ENCODE measurements at regions not wholly inside any gene's neighbourhood (a gene's known extent, or its start where the extent isn't known, plus 50 kb on each side); places are given as distances from the start of the nearest gene placed in this dataset.
"Not testable (repeated sequence)": the region's sequence is repeated elsewhere in the genome, so short reads cannot be mapped to it uniquely, and the experiment has no call there.

GRCh38 chr20:39957911-39958310 is 731.1 kb downstream of the MAFB start:
- H4K91ac ChIP-seq (replicated peaks; ENCODE audit: insufficient read length, low read length); H3K4me3 ChIP-seq (ENCODE audit: extremely low read depth in 1 of 4, insufficient read depth in 2 of 4, low read depth in 3 of 4, low read length in 4 of 4); H2BK120ac ChIP-seq (replicated peaks; ENCODE audit: low read depth, low read length); H3K79me2 ChIP-seq (ENCODE audit: control insufficient read depth in 1 of 2, insufficient read depth in 2 of 2, low read length in 2 of 2); FAIRE-seq; H3K4ac ChIP-seq (replicated peaks; ENCODE audit: insufficient read length, low read depth, low read length); H3K23ac ChIP-seq (ENCODE audit: insufficient read length); H3K27ac ChIP-seq (ENCODE audit: low read depth, low read length); H4K8ac ChIP-seq (ENCODE audit: extremely low read depth, insufficient read depth, low read length); H3K14ac ChIP-seq (ENCODE audit: insufficient read length); H3K27me3 ChIP-seq (replicated peaks in 1 of 4; ENCODE audit: control insufficient read depth in 3 of 4, extremely low read depth in 1 of 4, insufficient read depth in 3 of 4, low read length in 3 of 4); H3K4me2 ChIP-seq (ENCODE audit: insufficient read depth in 1 of 2, low read depth in 2 of 2, low read length in 2 of 2); H3K9ac ChIP-seq (replicated peaks in 1 of 4; ENCODE audit: extremely low read depth in 1 of 4, low read depth in 3 of 4, low read length in 3 of 4); H3K9me3 ChIP-seq (ENCODE audit: insufficient read depth in 2 of 2, low read depth in 1 of 2, low read length in 1 of 2); H3K79me1 ChIP-seq (ENCODE audit: low read depth, low read length); H2AFZ ChIP-seq (ENCODE audit: low read length); H3K56ac ChIP-seq (replicated peaks; ENCODE audit: insufficient read length, low read depth, low read length); H3K4me1 ChIP-seq (replicated peaks in 1 of 4; ENCODE audit: control insufficient read depth in 3 of 4, insufficient read depth in 4 of 4, low read length in 3 of 4); H2BK5ac ChIP-seq (ENCODE audit: low read depth, low read length); H2BK15ac ChIP-seq (ENCODE audit: low read length); H2AK5ac ChIP-seq (ENCODE audit: low read depth, low read length); H4K5ac ChIP-seq (ENCODE audit: insufficient read length, low read depth, low read length); H4K20me1 ChIP-seq (replicated peaks in 1 of 2; ENCODE audit: control insufficient read depth in 1 of 2, insufficient read depth in 2 of 2, low read length in 2 of 2); POLR2A ChIA-PET (ENCODE audit: partially characterized antibody); H3K18ac ChIP-seq (ENCODE audit: extremely low read depth, low read length); H2BK12ac ChIP-seq (ENCODE audit: low read depth, low read length); H3K23me2 ChIP-seq (ENCODE audit: low read depth, low read length); CTCF ChIA-PET (ENCODE audit: partially characterized antibody); DNase-seq (ENCODE audit: low read depth in 1 of 2, low spot score in 2 of 2); H2BK20ac ChIP-seq (ENCODE audit: low read length); H3K36me3 ChIP-seq (ENCODE audit: control insufficient read depth in 2 of 4, insufficient read depth in 4 of 4, low read length in 3 of 4): not testable (repeated sequence)
- WGBS, 2 experiments (ENCODE audit: extremely low coverage in 1 of 2, insufficient coverage in 1 of 2, insufficient read length in 1 of 2, insufficient replicate concordance in 2 of 2, low coverage in 1 of 2, low lambda C conversion rate in 2 of 2, missing lambda C conversion rate in 1 of 2) = 95% methylated on average over 3 of the region's 3 CpGs; no CpG with 5 or more reads in 1 of the 2 experiments
